ENCODE measurements at regions not wholly inside any gene's neighbourhood (a gene's known extent, or its start where the extent isn't known, plus 50 kb on each side); places are given as distances from the start of the nearest gene placed in this dataset.

DNA sequence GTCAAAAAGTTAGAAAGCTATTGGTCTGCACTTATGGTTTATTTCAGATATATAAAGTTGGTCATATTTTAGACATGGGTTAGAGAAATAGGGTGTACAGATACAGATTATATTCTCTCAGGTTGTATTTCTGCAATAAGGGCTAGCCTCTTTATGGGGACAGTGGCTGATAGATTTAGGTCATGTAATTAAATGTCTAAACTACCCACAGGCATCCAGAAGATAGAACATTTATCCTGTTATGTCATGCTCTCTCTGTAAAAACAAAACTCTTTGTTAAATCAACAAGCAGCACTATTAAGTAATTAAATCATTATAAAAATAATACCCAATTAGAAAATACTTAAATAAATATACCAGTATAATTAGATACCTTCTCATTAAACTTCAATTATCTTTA, 612.6 kb upstream of the CITED2 start:
- TF ChIP-seq, protein P1, sequence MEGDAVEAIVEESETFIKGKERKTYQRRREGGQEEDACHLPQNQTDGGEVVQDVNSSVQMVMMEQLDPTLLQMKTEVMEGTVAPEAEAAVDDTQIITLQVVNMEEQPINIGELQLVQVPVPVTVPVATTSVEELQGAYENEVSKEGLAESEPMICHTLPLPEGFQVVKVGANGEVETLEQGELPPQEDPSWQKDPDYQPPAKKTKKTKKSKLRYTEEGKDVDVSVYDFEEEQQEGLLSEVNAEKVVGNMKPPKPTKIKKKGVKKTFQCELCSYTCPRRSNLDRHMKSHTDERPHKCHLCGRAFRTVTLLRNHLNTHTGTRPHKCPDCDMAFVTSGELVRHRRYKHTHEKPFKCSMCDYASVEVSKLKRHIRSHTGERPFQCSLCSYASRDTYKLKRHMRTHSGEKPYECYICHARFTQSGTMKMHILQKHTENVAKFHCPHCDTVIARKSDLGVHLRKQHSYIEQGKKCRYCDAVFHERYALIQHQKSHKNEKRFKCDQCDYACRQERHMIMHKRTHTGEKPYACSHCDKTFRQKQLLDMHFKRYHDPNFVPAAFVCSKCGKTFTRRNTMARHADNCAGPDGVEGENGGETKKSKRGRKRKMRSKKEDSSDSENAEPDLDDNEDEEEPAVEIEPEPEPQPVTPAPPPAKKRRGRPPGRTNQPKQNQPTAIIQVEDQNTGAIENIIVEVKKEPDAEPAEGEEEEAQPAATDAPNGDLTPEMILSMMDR (IDR thresholded peaks at IDR 0.05), result no peak
- no peak for TF ChIP-seq POLR2A (IDR thresholded peaks at IDR 0.05)
